Fibroblast of lung (primary cell): ENCODE measurements at regions not wholly inside any gene's neighbourhood (a gene's known extent, or its start where the extent isn't known, plus 50 kb on each side); places are given as distances from the start of the nearest gene placed in this dataset.

Experiments used
- DNase-seq, 2 donors: peaks; one replicate each; pipeline versions ENCODE4 v3.0.0 to v3.0.0-alpha.2; 2010; ENCODE audit warnings: low read depth in 2 of 2
- H2AFZ ChIP-seq: 2 replicates; pipeline ENCODE4 v1.5.1; 2012; ENCODE audit warnings: low read length, control low read depth, inconsistent platforms
- H3K27ac ChIP-seq: 2 replicates; pipeline ENCODE4 v1.5.1; 2011; ENCODE audit warnings: low read length, control low read depth; ENCODE audit not compliant: insufficient read depth
- H3K27me3 ChIP-seq: 2 replicates; pipeline ENCODE4 v1.5.1; 2011; ENCODE audit warnings: mild to moderate bottlenecking, low read length; ENCODE audit not compliant: control insufficient read depth, insufficient read depth
- H3K36me3 ChIP-seq: 2 replicates; pipeline ENCODE4 v1.5.1; 2011; ENCODE audit warnings: low read length; ENCODE audit not compliant: control insufficient read depth, insufficient read depth
- H3K4me1 ChIP-seq: 2 replicates; pipeline ENCODE4 v1.5.1; 2011; ENCODE audit warnings: low read length; ENCODE audit not compliant: control insufficient read depth, insufficient read depth; ENCODE audit errors: extremely low read depth
- H3K4me2 ChIP-seq: 2 replicates; pipeline ENCODE4 v1.5.1; 2011; ENCODE audit warnings: low read length, control low read depth; ENCODE audit not compliant: insufficient read depth; ENCODE audit errors: extremely low read depth
- H3K4me3 ChIP-seq, 4 experiments: fragments of 200-600 bp in 1 of 4; sonication (generic) in 1 of 4; replicated peaks in 1 of 4; 2 replicates each; pipeline ENCODE4 v1.5.1; 2011 to 2016; ENCODE audit warnings: low read length in 4 of 4, low read depth in 3 of 4, mild to moderate bottlenecking in 3 of 4, control low read depth in 2 of 4, inconsistent platforms in 1 of 4, mixed read lengths in 1 of 4; ENCODE audit not compliant: insufficient read depth in 1 of 4; ENCODE audit errors: control extremely low read depth in 1 of 4
- H3K79me2 ChIP-seq: 2 replicates; pipeline ENCODE4 v1.5.1; 2012; ENCODE audit warnings: mild to moderate bottlenecking, low read length, inconsistent platforms; ENCODE audit not compliant: control insufficient read depth, insufficient read depth
- H3K9ac ChIP-seq: 2 replicates; pipeline ENCODE4 v1.5.1; 2011; ENCODE audit warnings: mild to moderate bottlenecking, low read length, control low read depth; ENCODE audit not compliant: insufficient read depth
- H3K9me3 ChIP-seq: 2 replicates; pipeline ENCODE4 v1.5.1; 2012; ENCODE audit warnings: low read depth, low read length; ENCODE audit not compliant: control insufficient read depth, insufficient read depth
- H4K20me1 ChIP-seq: 2 replicates; pipeline ENCODE4 v1.5.1; 2011; ENCODE audit warnings: low read length; ENCODE audit not compliant: control insufficient read depth, insufficient read depth; ENCODE audit errors: extremely low read depth
- EZH2 ChIP-seq: IDR thresholded peaks from 2 replicates; pipeline ENCODE4 v1.5.1; 2012; ENCODE audit warnings: low read length, control low read depth, mild to moderate bottlenecking; ENCODE audit errors: missing control alignments
- TF ChIP-seq, protein P1 (sequence below), 2 donors: IDR thresholded peaks in 1 of 2; conservative IDR thresholded peaks in 1 of 2; 1 replicate in 1 of 2; 2 replicates in 1 of 2; pipeline ENCODE4 v1.5.1; 2011 to 2012; ENCODE audit warnings: low read length in 2 of 2, control low read depth in 1 of 2, inconsistent platforms in 1 of 2, low read depth in 1 of 2, mild to moderate bottlenecking in 1 of 2

DNA sequence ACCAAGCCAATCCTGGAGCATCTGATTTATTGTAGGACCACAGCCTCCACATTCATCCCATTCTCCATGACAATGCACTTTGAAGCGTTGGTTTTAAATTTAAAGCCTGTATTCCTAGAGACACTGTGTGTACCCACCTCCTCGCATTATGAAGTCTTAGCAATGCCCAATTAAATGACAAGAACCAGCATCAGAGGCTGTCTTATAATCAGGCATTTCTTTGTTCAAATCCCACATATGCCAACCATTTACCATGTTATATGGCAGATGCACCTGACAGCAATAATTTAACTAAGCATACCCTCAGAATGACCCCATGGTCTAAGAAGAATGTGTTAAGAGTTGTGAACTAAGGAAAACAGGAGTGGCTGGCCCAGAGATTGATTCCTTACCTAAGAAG is 188.2 kb downstream of the IPMK start:
- Histone ChIP-seq H2AFZ (no peak overlapping the region), H3K9ac (no peak overlapping the region), H4K20me1 (no peaks in the 10 kb centered on the region), H3K9me3 (no peaks in the 10 kb centered on the region), H3K27ac (no peak overlapping the region), H3K36me3 (no peaks in the 10 kb centered on the region), H3K4me1 (no peaks in the 10 kb centered on the region), H3K79me2 (no peaks in the 10 kb centered on the region), H3K4me3 (no peak overlapping the region), H3K4me2 (no peak overlapping the region), H3K27me3 (no peaks in the 10 kb centered on the region)
- TF ChIP-seq, protein P1, sequence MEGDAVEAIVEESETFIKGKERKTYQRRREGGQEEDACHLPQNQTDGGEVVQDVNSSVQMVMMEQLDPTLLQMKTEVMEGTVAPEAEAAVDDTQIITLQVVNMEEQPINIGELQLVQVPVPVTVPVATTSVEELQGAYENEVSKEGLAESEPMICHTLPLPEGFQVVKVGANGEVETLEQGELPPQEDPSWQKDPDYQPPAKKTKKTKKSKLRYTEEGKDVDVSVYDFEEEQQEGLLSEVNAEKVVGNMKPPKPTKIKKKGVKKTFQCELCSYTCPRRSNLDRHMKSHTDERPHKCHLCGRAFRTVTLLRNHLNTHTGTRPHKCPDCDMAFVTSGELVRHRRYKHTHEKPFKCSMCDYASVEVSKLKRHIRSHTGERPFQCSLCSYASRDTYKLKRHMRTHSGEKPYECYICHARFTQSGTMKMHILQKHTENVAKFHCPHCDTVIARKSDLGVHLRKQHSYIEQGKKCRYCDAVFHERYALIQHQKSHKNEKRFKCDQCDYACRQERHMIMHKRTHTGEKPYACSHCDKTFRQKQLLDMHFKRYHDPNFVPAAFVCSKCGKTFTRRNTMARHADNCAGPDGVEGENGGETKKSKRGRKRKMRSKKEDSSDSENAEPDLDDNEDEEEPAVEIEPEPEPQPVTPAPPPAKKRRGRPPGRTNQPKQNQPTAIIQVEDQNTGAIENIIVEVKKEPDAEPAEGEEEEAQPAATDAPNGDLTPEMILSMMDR (conservative IDR thresholded peaks at IDR 0.05 in 1 of 2, IDR thresholded peaks at IDR 0.05 in 1 of 2; ENCODE audit: low read depth in 1 of 2, low read length in 2 of 2) = no peak
- no peak for TF ChIP-seq EZH2
- no peak for DNase-seq

DNA sequence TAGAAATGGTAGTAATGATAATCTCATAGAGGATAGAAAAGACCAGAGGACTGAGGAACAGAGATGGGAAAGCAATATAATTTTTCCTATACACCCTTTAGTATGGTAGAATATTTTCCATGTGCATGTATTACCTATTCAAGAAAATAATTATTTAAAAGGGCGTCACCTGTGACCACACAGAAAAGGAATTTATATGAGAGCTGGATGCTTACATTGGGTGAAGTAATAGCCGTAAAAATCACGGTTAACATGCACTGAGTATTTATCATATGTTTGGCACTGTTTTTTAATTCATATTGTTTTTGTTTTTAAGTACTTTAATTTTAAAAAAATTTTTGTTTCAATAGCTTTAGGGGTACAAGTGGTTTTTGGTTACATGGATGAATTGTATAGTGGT is 195.1 kb downstream of the IPMK start:
- no peak overlapping the region for H3K9ac ChIP-seq
- no peaks in the 10 kb centered on the region for H3K4me1 ChIP-seq
- no peak overlapping the region for H3K4me2 ChIP-seq
- no peaks in the 10 kb centered on the region for H3K79me2 ChIP-seq
- H3K27me3 ChIP-seq = peaks cover 5% of the 10 kb centered on the region
- DNase-seq = no peak
- no peaks in the 10 kb centered on the region for H3K36me3 ChIP-seq
- TF ChIP-seq EZH2 = no peak
- TF ChIP-seq, protein P1 (conservative IDR thresholded peaks at IDR 0.05 in 1 of 2, IDR thresholded peaks at IDR 0.05 in 1 of 2; ENCODE audit: low read depth in 1 of 2, low read length in 2 of 2) = no peak
- H3K27ac ChIP-seq = no peak overlapping the region
- no peak overlapping the region for H3K4me3 ChIP-seq
- no peak overlapping the region for H2AFZ ChIP-seq
- H3K9me3 ChIP-seq = no peaks in the 10 kb centered on the region
- H4K20me1 ChIP-seq = no peaks in the 10 kb centered on the region

DNA sequence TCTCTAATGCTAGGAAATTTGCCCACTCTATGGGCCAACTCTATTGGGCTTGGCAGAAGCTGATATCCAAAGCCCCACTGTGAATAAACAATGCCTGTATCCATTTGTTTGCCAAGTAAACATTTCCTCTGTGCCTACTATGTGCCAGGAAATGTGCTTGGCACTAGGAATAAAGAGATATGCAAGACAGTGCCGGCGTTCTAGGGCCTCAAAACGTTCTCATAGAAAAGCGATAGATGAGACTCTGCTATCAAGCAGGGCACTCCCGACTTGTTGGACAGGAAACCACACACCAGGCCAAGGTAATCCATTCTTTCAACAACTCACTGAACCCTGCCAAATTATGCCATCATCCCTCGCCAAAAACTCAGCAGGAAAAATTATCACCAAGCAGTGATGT is 196.7 kb downstream of the IPMK start:
- H3K27me3 ChIP-seq = peaks cover 5% of the 10 kb centered on the region

More for the DNA sequence above, 196.7 kb downstream of the IPMK start:
- no peak overlapping the region for H3K9ac ChIP-seq
- no peaks in the 10 kb centered on the region for H4K20me1 ChIP-seq
- no peak for DNase-seq
- no peak for TF ChIP-seq EZH2
- TF ChIP-seq, protein P1 (conservative IDR thresholded peaks at IDR 0.05 in 1 of 2, IDR thresholded peaks at IDR 0.05 in 1 of 2; ENCODE audit: low read depth in 1 of 2, low read length in 2 of 2) = no peak
- H3K4me2 ChIP-seq = no peak overlapping the region
- no peak overlapping the region for H3K27ac ChIP-seq
- H2AFZ ChIP-seq = no peak overlapping the region
- no peaks in the 10 kb centered on the region for H3K4me1 ChIP-seq
- no peaks in the 10 kb centered on the region for H3K9me3 ChIP-seq
- H3K79me2 ChIP-seq = no peaks in the 10 kb centered on the region
- no peaks in the 10 kb centered on the region for H3K36me3 ChIP-seq
- no peak overlapping the region for H3K4me3 ChIP-seq
